ENCODE measurements at regions not wholly inside any gene's neighbourhood (a gene's known extent, or its start where the extent isn't known, plus 50 kb on each side); places are given as distances from the start of the nearest gene placed in this dataset.

DNA sequence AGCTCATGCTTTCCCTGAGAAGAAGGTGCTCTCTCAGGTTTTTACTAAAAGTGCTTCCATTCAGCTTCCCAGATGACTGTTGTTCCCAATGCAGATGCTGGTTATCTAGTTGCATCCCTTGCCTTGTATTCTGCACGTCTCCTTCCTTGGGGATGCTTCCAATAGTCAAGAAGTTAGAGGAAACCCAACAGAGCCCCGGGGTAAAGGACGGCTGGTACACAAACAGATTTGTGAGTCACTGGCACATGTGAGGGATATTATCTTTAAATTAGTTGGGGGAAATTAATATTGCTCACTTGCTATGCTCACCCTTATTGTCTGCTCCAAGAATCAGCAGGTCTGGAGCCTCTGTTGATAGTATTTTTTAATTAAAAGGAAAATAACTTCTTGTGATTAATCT lies 465.2 kb upstream of the BOD1L1 start:
- TF ChIP-seq, protein P1, sequence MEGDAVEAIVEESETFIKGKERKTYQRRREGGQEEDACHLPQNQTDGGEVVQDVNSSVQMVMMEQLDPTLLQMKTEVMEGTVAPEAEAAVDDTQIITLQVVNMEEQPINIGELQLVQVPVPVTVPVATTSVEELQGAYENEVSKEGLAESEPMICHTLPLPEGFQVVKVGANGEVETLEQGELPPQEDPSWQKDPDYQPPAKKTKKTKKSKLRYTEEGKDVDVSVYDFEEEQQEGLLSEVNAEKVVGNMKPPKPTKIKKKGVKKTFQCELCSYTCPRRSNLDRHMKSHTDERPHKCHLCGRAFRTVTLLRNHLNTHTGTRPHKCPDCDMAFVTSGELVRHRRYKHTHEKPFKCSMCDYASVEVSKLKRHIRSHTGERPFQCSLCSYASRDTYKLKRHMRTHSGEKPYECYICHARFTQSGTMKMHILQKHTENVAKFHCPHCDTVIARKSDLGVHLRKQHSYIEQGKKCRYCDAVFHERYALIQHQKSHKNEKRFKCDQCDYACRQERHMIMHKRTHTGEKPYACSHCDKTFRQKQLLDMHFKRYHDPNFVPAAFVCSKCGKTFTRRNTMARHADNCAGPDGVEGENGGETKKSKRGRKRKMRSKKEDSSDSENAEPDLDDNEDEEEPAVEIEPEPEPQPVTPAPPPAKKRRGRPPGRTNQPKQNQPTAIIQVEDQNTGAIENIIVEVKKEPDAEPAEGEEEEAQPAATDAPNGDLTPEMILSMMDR (IDR thresholded peaks at IDR 0.05; ENCODE audit: borderline replicate concordance, insufficient read depth, low read depth, low read length): no peak
- H3K4me3 ChIP-seq (ENCODE audit: low read depth, low read length): no peak overlapping the region

DNA sequence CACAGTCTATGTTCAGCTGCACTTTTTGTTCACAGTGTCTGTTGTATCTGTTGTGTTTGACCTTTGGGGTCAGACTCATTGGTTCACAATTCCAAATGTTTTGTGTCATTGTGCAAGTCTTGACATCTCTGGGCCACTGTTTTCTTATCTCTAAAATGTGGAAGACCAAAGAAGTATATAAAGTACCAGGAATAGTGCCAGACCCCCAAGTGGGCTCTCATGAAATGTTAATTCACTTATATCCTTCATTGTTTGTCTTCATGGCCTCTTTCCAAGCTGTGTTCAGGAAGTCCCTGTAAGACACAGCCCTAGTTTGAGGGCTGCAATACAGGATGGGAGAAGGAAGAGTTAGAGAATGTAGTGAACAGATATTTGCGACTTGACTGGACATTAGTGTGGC lies 468.3 kb upstream of the BOD1L1 start:
- TF ChIP-seq, protein P1 (IDR thresholded peaks at IDR 0.05; ENCODE audit: borderline replicate concordance, insufficient read depth, low read depth, low read length): no peak
- H3K4me3 ChIP-seq (ENCODE audit: low read depth, low read length): no peak overlapping the region

DNA sequence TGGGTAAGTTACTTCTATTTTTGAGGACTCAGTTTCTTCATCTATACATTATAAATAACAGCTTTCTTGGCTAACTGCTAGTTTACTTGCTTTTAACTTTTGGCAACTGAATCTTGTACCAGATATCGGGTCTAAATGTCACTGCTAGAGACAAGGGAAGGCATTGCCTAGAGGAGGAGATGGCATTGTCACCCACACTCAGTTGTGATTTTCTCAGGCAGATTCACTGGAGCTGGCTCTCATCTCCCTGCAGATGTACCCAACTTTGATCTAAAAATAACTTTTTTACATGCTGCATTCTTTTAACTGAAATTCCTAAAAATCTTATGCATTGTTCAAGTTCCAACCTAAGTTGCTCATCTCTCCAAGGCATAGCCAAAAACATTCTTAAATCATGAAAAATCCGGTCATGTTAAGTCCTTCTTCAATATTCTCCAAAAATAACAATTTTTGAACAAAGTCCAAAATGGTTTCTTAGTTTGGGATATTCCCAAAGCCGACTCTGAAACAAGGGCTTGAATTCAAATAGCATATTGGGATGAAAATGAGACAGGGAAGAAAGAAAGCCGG lies 469.0 kb upstream of the BOD1L1 start:
- no peak overlapping the region for H3K4me3 ChIP-seq (ENCODE audit: low read depth, low read length)
- TF ChIP-seq, protein P1 (IDR thresholded peaks at IDR 0.05; ENCODE audit: borderline replicate concordance, insufficient read depth, low read depth, low read length): no peak

DNA sequence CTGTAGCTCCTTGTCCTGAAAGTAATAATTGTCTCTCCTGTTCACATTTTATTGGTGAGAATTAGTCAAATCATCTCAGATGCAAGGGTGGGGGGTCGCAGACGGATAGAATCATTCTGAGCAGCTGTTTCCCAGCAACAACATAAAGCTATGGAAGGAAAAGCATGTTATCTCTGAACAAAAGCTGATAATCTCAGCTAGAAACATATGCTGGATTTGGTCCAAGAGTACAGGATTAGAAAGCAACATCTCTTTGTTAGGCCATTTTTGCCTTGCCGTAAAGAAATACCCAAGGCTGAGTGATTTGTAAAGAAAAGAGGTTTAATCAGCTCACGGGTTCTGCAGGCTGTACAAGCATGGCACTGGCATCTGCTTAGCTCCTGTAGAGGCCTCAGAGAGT lies 472.8 kb upstream of the BOD1L1 start:
- no peak overlapping the region for H3K4me3 ChIP-seq (ENCODE audit: low read depth, low read length)
- TF ChIP-seq, protein P1 (IDR thresholded peaks at IDR 0.05; ENCODE audit: borderline replicate concordance, insufficient read depth, low read depth, low read length): no peak

DNA sequence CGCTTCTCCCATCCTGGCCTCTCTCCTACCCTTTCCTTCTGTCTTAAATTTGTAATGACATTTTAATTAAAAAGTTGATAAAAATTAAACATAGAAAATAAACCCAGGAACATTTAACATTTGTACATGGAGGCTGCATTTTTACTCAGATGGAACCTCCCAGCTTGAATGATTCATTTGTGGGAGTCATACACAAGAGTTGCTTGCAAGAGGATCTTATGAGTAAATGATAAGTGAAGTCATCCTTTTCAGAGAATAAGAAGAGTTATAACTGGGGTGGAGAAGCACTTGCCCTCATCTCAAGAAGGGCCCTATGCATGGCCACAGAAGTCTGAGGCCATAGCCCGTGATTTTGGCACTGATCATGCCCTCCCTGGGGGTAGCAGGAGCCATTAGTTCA lies 482.9 kb upstream of the BOD1L1 start:
- TF ChIP-seq, protein P1 (IDR thresholded peaks at IDR 0.05; ENCODE audit: borderline replicate concordance, insufficient read depth, low read depth, low read length): no peak

DNA sequence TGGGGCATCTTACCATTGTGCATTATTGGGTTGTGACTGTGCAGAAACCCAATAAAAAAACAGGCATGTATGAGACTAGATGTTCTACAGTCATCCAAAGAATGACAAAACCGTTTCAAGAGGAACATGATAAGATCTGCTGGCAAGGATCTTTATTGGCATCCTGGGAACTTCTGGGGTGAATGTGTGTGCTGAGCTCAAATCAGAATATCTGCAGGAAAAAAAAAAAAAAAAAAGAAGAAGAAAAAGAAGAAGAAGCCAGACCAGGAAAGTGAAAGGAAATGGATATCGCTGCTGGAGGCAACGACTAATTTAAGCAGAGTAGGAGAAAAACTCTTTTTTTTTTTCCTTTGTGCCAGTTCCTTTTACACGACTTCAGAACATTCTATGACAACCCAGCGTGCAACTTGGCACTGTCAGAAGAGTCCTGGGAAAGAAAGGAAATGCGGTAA lies 484.2 kb upstream of the BOD1L1 start:
- no peak overlapping the region for H3K4me3 ChIP-seq (ENCODE audit: low read depth, low read length)
- TF ChIP-seq, protein P1 (IDR thresholded peaks at IDR 0.05; ENCODE audit: borderline replicate concordance, insufficient read depth, low read depth, low read length): no peak

More for the DNA sequence above, 482.9 kb upstream of the BOD1L1 start:
- no peak overlapping the region for H3K4me3 ChIP-seq (ENCODE audit: low read depth, low read length)

DNA sequence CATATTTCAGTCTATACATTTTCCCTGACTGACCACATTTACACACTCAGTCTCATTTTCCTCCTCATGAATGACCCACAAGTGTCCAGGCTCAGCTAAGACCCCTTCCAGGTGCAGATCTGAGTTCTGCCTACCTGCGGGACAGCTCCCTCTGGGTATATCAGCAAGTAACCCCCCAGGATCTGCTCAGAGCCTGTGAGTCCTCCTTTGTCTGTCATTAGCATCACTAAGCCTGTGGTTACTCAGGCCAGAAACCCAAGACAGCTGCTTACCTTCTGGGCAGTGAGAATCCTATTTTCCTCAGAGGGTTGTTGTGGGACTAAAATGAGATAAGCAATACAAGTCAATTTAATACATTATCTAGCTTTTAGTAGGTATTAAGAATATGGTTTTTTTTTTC lies 487.6 kb upstream of the BOD1L1 start:
- TF ChIP-seq, protein P1 (IDR thresholded peaks at IDR 0.05; ENCODE audit: borderline replicate concordance, insufficient read depth, low read depth, low read length): no peak
- no peak overlapping the region for H3K4me3 ChIP-seq (ENCODE audit: low read depth, low read length)

Data from GM12875 (cell line).